ENCODE measurements at regions not wholly inside any gene's neighbourhood (a gene's known extent, or its start where the extent isn't known, plus 50 kb on each side); places are given as distances from the start of the nearest gene placed in this dataset.

- no peak for TF ChIP-seq POLR2AphosphoS5 (IDR thresholded peaks at IDR 0.05; ENCODE audit: borderline replicate concordance, low read depth, low read length)
- TF ChIP-seq EZH2 (IDR thresholded peaks at IDR 0.05) = no peak
- TF ChIP-seq FOXP2 (optimal IDR thresholded peaks at IDR 0.05; ENCODE audit: control extremely low read depth, extremely low read length, insufficient read depth) = no peak
These were observed 322.7 kb upstream of the LARGE1 start for GRCh38 chr22:34243023-34243422.

Measured in SK-N-MC (cell line).